22Rv1 (cell line): ENCODE measurements at regions not wholly inside any gene's neighbourhood (a gene's known extent, or its start where the extent isn't known, plus 50 kb on each side); places are given as distances from the start of the nearest gene placed in this dataset.

ENCODE experiments used
- CTCF ChIP-seq: fragments of 450-650 bp; IDR thresholded peaks from 2 replicates; pipeline ENCODE4 v1.5.1; 2017; ENCODE audit warnings: mild to moderate bottlenecking
- ZFX ChIP-seq: fragments of 450-650 bp; IDR thresholded peaks from 2 replicates; pipeline ENCODE4 v1.6.1; 2017; ENCODE audit warnings: antibody characterized with exemption, borderline replicate concordance

GRCh38 chr6:48031711-48032110 is 79.3 kb downstream of the PTCHD4 start:
- no peak for TF ChIP-seq CTCF
- no peak for TF ChIP-seq ZFX
